Liver (tissue), 8 donors: ENCODE measurements at regions not wholly inside any gene's neighbourhood (a gene's known extent, or its start where the extent isn't known, plus 50 kb on each side); places are given as distances from the start of the nearest gene placed in this dataset.

ENCODE experiments used
- DNase-seq: peaks from one replicate; pipeline ENCODE4 v3.0.0-alpha.2; 2017; ENCODE audit warnings: low spot score
- H3K27ac ChIP-seq, 2 donors: one replicate each; pipeline ENCODE4 v1.7.0; 2013; ENCODE audit warnings: inconsistent platforms in 2 of 2, low read length in 2 of 2, control low read depth in 1 of 2, low read depth in 1 of 2, mild to moderate bottlenecking in 1 of 2
- H3K27me3 ChIP-seq, 4 donors: one replicate each; pipeline versions ENCODE4 v1.6.1 to v1.7.0; 2013; ENCODE audit warnings: low read length in 3 of 4, inconsistent platforms in 1 of 4, mild to moderate bottlenecking in 1 of 4, moderate library complexity in 1 of 4; ENCODE audit not compliant: control insufficient read depth in 4 of 4, insufficient read depth in 4 of 4
- H3K36me3 ChIP-seq, 4 donors: one replicate each; pipeline versions ENCODE4 v1.6.1 to v1.7.0; 2013; ENCODE audit warnings: low read length in 3 of 4, mild to moderate bottlenecking in 3 of 4, low read depth in 1 of 4, moderate library complexity in 1 of 4; ENCODE audit not compliant: control insufficient read depth in 4 of 4, insufficient read depth in 3 of 4
- H3K4me1 ChIP-seq, 4 donors: one replicate each; pipeline versions ENCODE4 v1.6.1 to v1.7.0; 2013; ENCODE audit warnings: low read length in 3 of 4, mild to moderate bottlenecking in 3 of 4, moderate library complexity in 1 of 4; ENCODE audit not compliant: control insufficient read depth in 4 of 4, insufficient read depth in 4 of 4
- H3K4me3 ChIP-seq, 3 donors: one replicate each; pipeline versions ENCODE4 v1.6.1 to v1.7.0; 2013; ENCODE audit warnings: low read length in 3 of 3, control low read depth in 1 of 3, low read depth in 1 of 3, mild to moderate bottlenecking in 1 of 3
- H3K9ac ChIP-seq, 2 donors: one replicate each; pipeline ENCODE4 v1.7.0; 2013; ENCODE audit warnings: low read length in 2 of 2, mild to moderate bottlenecking in 2 of 2, moderate library complexity in 2 of 2, control low read depth in 1 of 2, low read depth in 1 of 2
- H3K9me3 ChIP-seq, 4 donors: one replicate each; pipeline versions ENCODE4 v1.6.1 to v1.7.0; 2013; ENCODE audit warnings: low read length in 3 of 4; ENCODE audit not compliant: control insufficient read depth in 4 of 4
- EGR1 ChIP-seq, 2 donors: IDR thresholded peaks; 2 replicates each; pipeline ENCODE4 v1.6.1; 2016 to 2018; ENCODE audit warnings: antibody characterized with exemption in 2 of 2, low read depth in 2 of 2
- FOXA2 ChIP-seq: IDR thresholded peaks from 2 replicates; pipeline ENCODE4 v1.6.1; 2016; ENCODE audit warnings: antibody characterized with exemption
- GABPA ChIP-seq, 2 donors: IDR thresholded peaks in 1 of 2; conservative IDR thresholded peaks in 1 of 2; 2 replicates each; pipeline ENCODE4 v1.6.1; 2016; ENCODE audit warnings: antibody characterized with exemption in 2 of 2, mild to moderate bottlenecking in 1 of 2, moderate library complexity in 1 of 2
- HNF4A ChIP-seq, 2 donors: conservative IDR thresholded peaks; 2 replicates each; pipeline ENCODE4 v1.6.1; 2016; ENCODE audit warnings: antibody characterized with exemption in 2 of 2, mild to moderate bottlenecking in 2 of 2
- JUND ChIP-seq, 2 donors: IDR thresholded peaks; 2 replicates each; pipeline ENCODE4 v1.6.1; 2016; ENCODE audit warnings: antibody characterized with exemption in 2 of 2
- RXRA ChIP-seq, 2 donors: IDR thresholded peaks; 2 replicates each; pipeline ENCODE4 v1.6.1; 2017 to 2018; ENCODE audit warnings: antibody characterized with exemption in 2 of 2, mild to moderate bottlenecking in 1 of 2
- SP1 ChIP-seq: IDR thresholded peaks from 2 replicates; pipeline ENCODE4 v1.6.1; 2018; ENCODE audit warnings: antibody characterized with exemption, mild to moderate bottlenecking
- TAF1 ChIP-seq: conservative IDR thresholded peaks from 2 replicates; pipeline ENCODE4 v1.6.1; 2016; ENCODE audit warnings: antibody characterized with exemption, mild to moderate bottlenecking
- YY1 ChIP-seq: IDR thresholded peaks from 2 replicates; pipeline ENCODE4 v1.6.1; 2016; ENCODE audit warnings: antibody characterized with exemption, mild to moderate bottlenecking
- WGBS: extraction: QIAGEN DNeasy Blood & Tissue Kit; methylation state at CpG from one replicate; pipeline ENCODE4 v1.1.7; 2013; 5-methylcytosine and 5-hydroxymethylcytosine counted together
- TF ChIP-seq, protein P1 (sequence below): IDR thresholded peaks from 2 replicates; pipeline ENCODE4 v1.6.1; 2016; ENCODE audit warnings: antibody characterized with exemption
- TF ChIP-seq, protein P2 (sequence below): fragments of 150-350 bp; IDR thresholded peaks from 2 replicates; pipeline ENCODE4 v1.5.1; 2017; ENCODE audit warnings: improper control_type of control experiment, low read depth, low read length; ENCODE audit not compliant: missing input control
- TF ChIP-seq, protein P3 (sequence below): IDR thresholded peaks from 2 replicates; pipeline ENCODE4 v1.6.1; 2016; ENCODE audit warnings: antibody characterized with exemption
- donor health status: healthy.
- donor health status: healthy.
- donor health status: healthy.
- donor health status: healthy.
- donor health status: healthy.

DNA sequence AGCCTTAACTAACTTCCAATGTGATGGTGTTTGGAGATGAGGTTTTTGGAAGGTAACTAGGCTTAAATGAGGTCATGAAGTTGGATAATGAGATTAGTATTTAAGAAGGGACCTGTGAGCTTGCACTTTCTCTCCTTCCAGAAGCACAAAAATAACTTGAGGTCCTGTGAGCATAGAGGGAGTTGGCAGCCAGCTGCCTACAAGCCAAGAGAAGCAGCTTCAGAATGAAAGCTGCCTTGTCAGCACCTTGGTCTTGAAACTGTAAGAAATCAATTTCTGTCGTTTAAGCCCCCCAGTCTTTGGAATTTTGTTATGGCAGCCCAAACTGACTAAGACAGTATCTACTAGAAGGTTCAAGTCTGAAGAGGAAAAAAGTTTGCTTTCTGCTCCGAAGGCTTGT lies 280.2 kb upstream of the GALNTL6 start (continued):
- TF ChIP-seq, protein P1, sequence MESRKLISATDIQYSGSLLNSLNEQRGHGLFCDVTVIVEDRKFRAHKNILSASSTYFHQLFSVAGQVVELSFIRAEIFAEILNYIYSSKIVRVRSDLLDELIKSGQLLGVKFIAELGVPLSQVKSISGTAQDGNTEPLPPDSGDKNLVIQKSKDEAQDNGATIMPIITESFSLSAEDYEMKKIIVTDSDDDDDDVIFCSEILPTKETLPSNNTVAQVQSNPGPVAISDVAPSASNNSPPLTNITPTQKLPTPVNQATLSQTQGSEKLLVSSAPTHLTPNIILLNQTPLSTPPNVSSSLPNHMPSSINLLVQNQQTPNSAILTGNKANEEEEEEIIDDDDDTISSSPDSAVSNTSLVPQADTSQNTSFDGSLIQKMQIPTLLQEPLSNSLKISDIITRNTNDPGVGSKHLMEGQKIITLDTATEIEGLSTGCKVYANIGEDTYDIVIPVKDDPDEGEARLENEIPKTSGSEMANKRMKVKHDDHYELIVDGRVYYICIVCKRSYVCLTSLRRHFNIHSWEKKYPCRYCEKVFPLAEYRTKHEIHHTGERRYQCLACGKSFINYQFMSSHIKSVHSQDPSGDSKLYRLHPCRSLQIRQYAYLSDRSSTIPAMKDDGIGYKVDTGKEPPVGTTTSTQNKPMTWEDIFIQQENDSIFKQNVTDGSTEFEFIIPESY: no peak
- TF ChIP-seq RXRA (IDR thresholded peaks at IDR 0.05) (no peak), FOXA2 (no peak), EGR1 (IDR thresholded peaks at IDR 0.05; ENCODE audit: low read depth in 2 of 2) (no peak)
- TF ChIP-seq, protein P2, sequence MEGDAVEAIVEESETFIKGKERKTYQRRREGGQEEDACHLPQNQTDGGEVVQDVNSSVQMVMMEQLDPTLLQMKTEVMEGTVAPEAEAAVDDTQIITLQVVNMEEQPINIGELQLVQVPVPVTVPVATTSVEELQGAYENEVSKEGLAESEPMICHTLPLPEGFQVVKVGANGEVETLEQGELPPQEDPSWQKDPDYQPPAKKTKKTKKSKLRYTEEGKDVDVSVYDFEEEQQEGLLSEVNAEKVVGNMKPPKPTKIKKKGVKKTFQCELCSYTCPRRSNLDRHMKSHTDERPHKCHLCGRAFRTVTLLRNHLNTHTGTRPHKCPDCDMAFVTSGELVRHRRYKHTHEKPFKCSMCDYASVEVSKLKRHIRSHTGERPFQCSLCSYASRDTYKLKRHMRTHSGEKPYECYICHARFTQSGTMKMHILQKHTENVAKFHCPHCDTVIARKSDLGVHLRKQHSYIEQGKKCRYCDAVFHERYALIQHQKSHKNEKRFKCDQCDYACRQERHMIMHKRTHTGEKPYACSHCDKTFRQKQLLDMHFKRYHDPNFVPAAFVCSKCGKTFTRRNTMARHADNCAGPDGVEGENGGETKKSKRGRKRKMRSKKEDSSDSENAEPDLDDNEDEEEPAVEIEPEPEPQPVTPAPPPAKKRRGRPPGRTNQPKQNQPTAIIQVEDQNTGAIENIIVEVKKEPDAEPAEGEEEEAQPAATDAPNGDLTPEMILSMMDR: no peak

DNA sequence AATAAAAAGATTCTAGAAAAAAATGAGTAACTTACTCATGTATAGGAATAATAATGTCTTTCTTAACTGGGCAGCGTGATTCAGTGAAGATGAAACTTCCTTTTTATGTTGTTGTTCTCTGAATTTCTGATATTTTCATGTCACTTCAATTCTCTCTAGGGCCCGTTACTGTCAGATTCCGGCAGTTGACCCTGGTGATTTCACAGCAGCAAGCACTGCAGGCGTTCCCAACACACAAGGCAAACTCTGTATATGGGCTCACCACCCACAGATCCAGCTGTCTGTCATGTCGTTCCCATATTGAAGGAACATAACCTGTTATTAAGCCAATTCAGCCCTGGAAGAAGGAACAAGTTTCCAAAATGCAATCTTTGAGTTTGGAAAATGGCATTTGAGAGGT lies 288.3 kb upstream of the GALNTL6 start:
- WGBS: 63% methylated on average over 5 of the region's 5 CpGs
- DNase-seq: no peak
- no peak overlapping the region for H3K27ac ChIP-seq

More for the DNA sequence above, 288.3 kb upstream of the GALNTL6 start:
- no peak for TF ChIP-seq HNF4A (conservative IDR thresholded peaks at IDR 0.05)
- TF ChIP-seq SP1: no peak
- TF ChIP-seq, protein P2: no peak
- no peak for TF ChIP-seq TAF1
- TF ChIP-seq JUND (IDR thresholded peaks at IDR 0.05): no peak
- no peak for TF ChIP-seq RXRA (IDR thresholded peaks at IDR 0.05)
- TF ChIP-seq, protein P1: no peak
- no peak for TF ChIP-seq YY1
- no peak for TF ChIP-seq GABPA (IDR thresholded peaks at IDR 0.05 in 1 of 2, conservative IDR thresholded peaks at IDR 0.05 in 1 of 2)
- TF ChIP-seq, protein P3, sequence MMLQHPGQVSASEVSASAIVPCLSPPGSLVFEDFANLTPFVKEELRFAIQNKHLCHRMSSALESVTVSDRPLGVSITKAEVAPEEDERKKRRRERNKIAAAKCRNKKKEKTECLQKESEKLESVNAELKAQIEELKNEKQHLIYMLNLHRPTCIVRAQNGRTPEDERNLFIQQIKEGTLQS: no peak
- H3K27me3 ChIP-seq: no peaks in the 10 kb centered on the region
- H3K9ac ChIP-seq: no peak overlapping the region
- H3K9me3 ChIP-seq: no peaks in the 10 kb centered on the region
- H3K4me1 ChIP-seq: no peaks in the 10 kb centered on the region
- no peak overlapping the region for H3K4me3 ChIP-seq
- no peaks in the 10 kb centered on the region for H3K36me3 ChIP-seq
